Heart left ventricle (tissue), 16 donors: ENCODE measurements at regions not wholly inside any gene's neighbourhood (a gene's known extent, or its start where the extent isn't known, plus 50 kb on each side); places are given as distances from the start of the nearest gene placed in this dataset.
A peak's percentile ranks its signal among the peaks of the same experiment; 100 is the strongest.

Experiments
- ATAC-seq, 4 donors: fragments of 200-7000 bp; cut with Tn5 transposase; one replicate each; pipeline ENCODE4 v1.9.1; 2020 to 2022; ENCODE audit warnings: moderate library complexity in 4 of 4, mild to moderate bottlenecking in 3 of 4, moderate number of reproducible peaks in 1 of 4
- DNase-seq, 5 donors: peaks; one replicate each; pipeline ENCODE4 v3.0.0-alpha.2; 2020
- H3K27ac ChIP-seq, 12 donors: fragments of 200-600 bp; sonication (generic) in 4 of 12; one replicate each; pipeline versions ENCODE4 v1.5.0 to v1.8.0; 2016 to 2022; ENCODE audit warnings: mild to moderate bottlenecking in 2 of 12
- H3K27me3 ChIP-seq, 9 donors: fragments of 200-600 bp; sonication (generic) in 2 of 9; one replicate each; pipeline versions ENCODE4 v1.5.1 to v1.8.0; 2016 to 2022; ENCODE audit warnings: mild to moderate bottlenecking in 3 of 9
- H3K36me3 ChIP-seq, 9 donors: fragments of 200-600 bp; sonication (generic) in 2 of 9; one replicate each; pipeline versions ENCODE4 v1.5.0 to v1.8.0; 2018 to 2022; ENCODE audit warnings: mild to moderate bottlenecking in 2 of 9
- H3K4me1 ChIP-seq, 12 donors: fragments of 200-600 bp; sonication (generic) in 4 of 12; one replicate each; pipeline versions ENCODE4 v1.5.0 to v1.8.0; 2016 to 2022; ENCODE audit warnings: mild to moderate bottlenecking in 3 of 12
- H3K4me3 ChIP-seq, 12 donors: fragments of 200-600 bp; sonication (generic) in 4 of 12; one replicate each; pipeline versions ENCODE4 v1.5.0 to v1.8.0; 2017 to 2022; ENCODE audit warnings: mild to moderate bottlenecking in 9 of 12, moderate library complexity in 4 of 12
- H3K9me3 ChIP-seq, 12 donors: fragments of 200-600 bp; sonication (generic) in 4 of 12; one replicate each; pipeline versions ENCODE4 v1.5.0 to v1.8.0; 2016 to 2022; ENCODE audit warnings: mild to moderate bottlenecking in 1 of 12
- POLR2A ChIP-seq, 2 donors: fragments of 450-650 bp; IDR thresholded peaks; one replicate each; pipeline ENCODE4 v1.6.1; 2017; ENCODE audit warnings: antibody characterized with exemption in 2 of 2, mild to moderate bottlenecking in 2 of 2, moderate library complexity in 2 of 2
- WGBS, 4 donors: extraction: QIAGEN DNeasy Blood & Tissue Kit in 2 of 4; methylation state at CpG; one replicate each; pipeline versions ENCODE4 v1.1.5 to v1.1.7; 2013 to 2018; 5-methylcytosine and 5-hydroxymethylcytosine counted together
- intact Hi-C, 10 donors: fragments of 100-400 bp; cut with DNase I; formaldehyde crosslinking; loops; one replicate each; pipeline versions ENCODE4 v1.11.1 to v1.14.2; 2022
- TF ChIP-seq, protein P1 (sequence below), 12 donors: fragments of 200-600 bp; sonication (generic) in 4 of 12; IDR thresholded peaks; one replicate each; pipeline versions ENCODE4 v1.5.0 to v1.8.0; 2018 to 2022; ENCODE audit warnings: antibody characterized with exemption in 12 of 12, mild to moderate bottlenecking in 5 of 12
- donor health status: ischemic (EF 13 %, LVEDD 7.1; RV severe dilation, severe dysfunction).
- donor health status: healthy with polysubstance abuse.
- donor health status: DM: no; HTN: yes; CAD: no.
- donor health status: DM: no; HTN: no; CAD: no.
- donor health status: ischemic (EF 25% LVEDD 6.9; RV normal size, moderate dysfunction).
- donor health status: ischemic (EF 25% LVEDD 5.7; RV mildly dilated, moderate dysfunction).
- donor health status: healthy.
- donor health status: DM: yes; HTN: yes; CAD: no.
- donor health status: ischemic (EF 35%, LVEDD 5.7; RV mildly dilated, moderate dysfunction).
- donor health status: nonischemic (EF 11% LVEDD 7.7; RV severe dilation, severe dysfunction).
- donor health status: DM: yes; HTN: yes; CAD: no.
- donor health status: PGD.
- donor health status: ischemic (EF 29% LVEDD 5.4; RV normal size, mild dysfunction).
- donor health status: nonischemic (EF 23%, LVEDD 6.1; RV moderate dilation, normal function).

DNA sequence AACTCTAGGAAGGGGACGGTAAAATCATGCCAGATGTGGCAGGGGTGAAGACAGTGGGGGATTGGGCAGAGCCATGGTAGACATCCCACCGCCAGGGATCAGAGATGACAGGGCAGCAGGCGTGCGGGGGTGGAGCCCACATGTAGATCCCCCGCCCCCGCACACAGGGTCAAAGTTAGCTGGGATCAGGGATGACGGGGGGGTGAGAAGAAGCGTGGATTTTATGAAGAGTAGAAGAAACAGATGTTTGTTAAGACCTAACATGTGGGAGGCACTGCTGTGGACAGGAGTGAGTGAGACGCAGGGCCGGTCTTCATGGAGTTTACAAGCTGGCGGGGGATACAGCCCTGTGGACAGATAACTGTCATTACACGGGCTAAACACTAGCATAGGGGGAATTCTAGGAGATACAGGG is 154.0 kb upstream of the KLF14 start:
- no peak for TF ChIP-seq POLR2A (IDR thresholded peaks at IDR 0.05)
- TF ChIP-seq, protein P1, sequence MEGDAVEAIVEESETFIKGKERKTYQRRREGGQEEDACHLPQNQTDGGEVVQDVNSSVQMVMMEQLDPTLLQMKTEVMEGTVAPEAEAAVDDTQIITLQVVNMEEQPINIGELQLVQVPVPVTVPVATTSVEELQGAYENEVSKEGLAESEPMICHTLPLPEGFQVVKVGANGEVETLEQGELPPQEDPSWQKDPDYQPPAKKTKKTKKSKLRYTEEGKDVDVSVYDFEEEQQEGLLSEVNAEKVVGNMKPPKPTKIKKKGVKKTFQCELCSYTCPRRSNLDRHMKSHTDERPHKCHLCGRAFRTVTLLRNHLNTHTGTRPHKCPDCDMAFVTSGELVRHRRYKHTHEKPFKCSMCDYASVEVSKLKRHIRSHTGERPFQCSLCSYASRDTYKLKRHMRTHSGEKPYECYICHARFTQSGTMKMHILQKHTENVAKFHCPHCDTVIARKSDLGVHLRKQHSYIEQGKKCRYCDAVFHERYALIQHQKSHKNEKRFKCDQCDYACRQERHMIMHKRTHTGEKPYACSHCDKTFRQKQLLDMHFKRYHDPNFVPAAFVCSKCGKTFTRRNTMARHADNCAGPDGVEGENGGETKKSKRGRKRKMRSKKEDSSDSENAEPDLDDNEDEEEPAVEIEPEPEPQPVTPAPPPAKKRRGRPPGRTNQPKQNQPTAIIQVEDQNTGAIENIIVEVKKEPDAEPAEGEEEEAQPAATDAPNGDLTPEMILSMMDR (IDR thresholded peaks at IDR 0.05), result no peak
- intact Hi-C loops, result no loop called here
- Histone ChIP-seq H3K4me3 (no peak overlapping the region), H3K27me3 (no peaks in the 10 kb centered on the region), H3K36me3 (peaks cover 0 to 80% (median 56%) of the 10 kb centered on the region in 9 donors), H3K9me3 (no peaks in the 10 kb centered on the region), H3K4me1 (peaks cover 4 to 70% (median 43%) of the 10 kb centered on the region in 12 donors), H3K27ac (peak overlapping the region in 3 of 12 donors; percentile 24 to 64 (median 33))
- no peak for ATAC-seq
- no peak for DNase-seq
- 87 to 91% (median 88%) methylated on average over 12 of the region's 12 CpGs for WGBS, 4 donors

GRCh38 chr7:130888468-130888867 is 154.5 kb upstream of the KLF14 start:
- DNase-seq (no peak), ATAC-seq (no peak)
- H3K27ac ChIP-seq, result peak overlapping the region in 2 of 12 donors; percentile 24 to 64
- TF ChIP-seq POLR2A (IDR thresholded peaks at IDR 0.05), result no peak
- TF ChIP-seq, protein P1 (IDR thresholded peaks at IDR 0.05), result no peak
- WGBS, 4 donors, result 74 to 90% (median 79%) methylated on average over 5 of the region's 5 CpGs
- H3K4me1 ChIP-seq, result peaks cover 4 to 75% (median 46%) of the 10 kb centered on the region in 12 donors
- no peak overlapping the region for H3K4me3 ChIP-seq
- H3K27me3 ChIP-seq, result no peaks in the 10 kb centered on the region
- peaks cover 0 to 75% (median 53%) of the 10 kb centered on the region in 9 donors for H3K36me3 ChIP-seq
- intact Hi-C loops, result no loop called here
- H3K9me3 ChIP-seq, result no peaks in the 10 kb centered on the region

GRCh38 chr7:130890176-130891020 is 156.4 kb upstream of the KLF14 start:
- peak overlapping the region; percentile 44 to 83 (median 64) for H3K27ac ChIP-seq
- WGBS, 4 donors, result 72 to 90% (median 79%) methylated on average over 11 of the region's 11 CpGs
- no peaks in the 10 kb centered on the region for H3K27me3 ChIP-seq
- H3K9me3 ChIP-seq, result no peaks in the 10 kb centered on the region
- intact Hi-C loops, result loop anchor here in 8 of 10 donors (10.0 kb wide), 5 partner anchors 114 to 534 kb away; partner anchors contain the start of gene MKLN1 (in 2 of the 8)
- H3K4me1 ChIP-seq, result peaks cover 4 to 89% (median 63%) of the 10 kb centered on the region in 12 donors
- peaks cover 0 to 63% (median 41%) of the 10 kb centered on the region in 9 donors for H3K36me3 ChIP-seq
- DNase-seq (no peak), ATAC-seq (peak in 2 of 4 donors; percentile 40 to 45)
- TF ChIP-seq, protein P1 (IDR thresholded peaks at IDR 0.05), result no peak
- no peak for TF ChIP-seq POLR2A (IDR thresholded peaks at IDR 0.05)
- H3K4me3 ChIP-seq, result no peak overlapping the region
